HG03159 (cell line): ENCODE measurements at regions not wholly inside any gene's neighbourhood (a gene's known extent, or its start where the extent isn't known, plus 50 kb on each side); places are given as distances from the start of the nearest gene placed in this dataset.
"Not testable (repeated sequence)": the region's sequence is repeated elsewhere in the genome, so short reads cannot be mapped to it uniquely, and the experiment has no call there.

ENCODE experiments used
- ATAC-seq: cut with Tn5 transposase; IDR thresholded peaks from one replicate; pipeline ENCODE4 v1.9.1; 2021; ENCODE audit warnings: mild to moderate bottlenecking, moderate library complexity; ENCODE audit not compliant: unreplicated experiment

DNA sequence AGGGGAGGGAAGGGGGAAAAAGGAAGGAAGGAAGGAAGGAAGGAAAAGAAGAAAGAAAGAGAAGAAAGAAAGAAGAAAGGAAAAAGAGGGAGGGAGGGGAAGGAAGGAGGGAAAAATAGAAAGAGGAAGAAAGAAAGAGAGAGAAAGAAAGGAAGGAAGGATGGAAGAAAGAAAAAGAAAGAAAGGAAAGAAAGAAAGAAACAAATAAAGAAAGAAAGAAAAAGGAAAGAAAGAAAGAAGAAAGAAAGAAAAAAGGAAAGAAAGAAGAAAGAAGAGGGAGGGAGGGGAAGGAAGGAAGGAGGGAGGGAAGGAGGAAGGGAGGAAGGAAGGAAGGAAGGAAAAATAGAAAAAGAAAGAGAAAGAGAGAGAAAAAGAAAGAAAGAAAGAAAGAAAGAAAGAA lies 315.8 kb upstream of the PIK3C3 start:
- no peak for ATAC-seq

DNA sequence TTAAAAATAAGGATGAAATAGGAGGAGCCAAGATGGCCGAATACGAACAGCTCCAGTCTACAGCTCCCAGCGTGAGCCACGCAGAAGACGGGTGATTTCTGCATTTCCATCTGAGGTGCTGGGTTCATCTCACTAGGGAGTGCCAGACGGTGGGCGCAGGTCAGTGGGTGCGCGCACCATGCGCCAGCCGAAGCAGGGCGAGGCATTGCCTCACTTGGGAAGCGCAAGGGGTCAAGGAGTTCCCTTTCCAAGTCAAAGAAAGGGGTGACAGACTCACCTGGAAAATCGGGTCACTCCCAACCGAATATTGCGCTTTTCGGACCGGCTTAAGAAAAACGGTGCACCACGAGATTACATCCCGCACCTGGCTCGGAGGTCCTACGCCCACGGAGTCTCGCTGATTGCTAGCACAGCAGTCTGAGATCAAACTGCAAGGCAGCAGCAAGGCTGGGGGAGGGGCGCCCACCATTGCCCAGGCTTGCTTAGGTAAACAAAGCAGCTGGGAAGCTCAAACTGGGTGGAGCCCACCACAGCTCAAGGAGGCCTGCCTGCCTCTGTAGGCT lies 323.2 kb upstream of the PIK3C3 start:
- ATAC-seq: not testable (repeated sequence)

GRCh38 chr18:41630232-41630886 lies 324.7 kb upstream of the PIK3C3 start:
- no peak for ATAC-seq

DNA sequence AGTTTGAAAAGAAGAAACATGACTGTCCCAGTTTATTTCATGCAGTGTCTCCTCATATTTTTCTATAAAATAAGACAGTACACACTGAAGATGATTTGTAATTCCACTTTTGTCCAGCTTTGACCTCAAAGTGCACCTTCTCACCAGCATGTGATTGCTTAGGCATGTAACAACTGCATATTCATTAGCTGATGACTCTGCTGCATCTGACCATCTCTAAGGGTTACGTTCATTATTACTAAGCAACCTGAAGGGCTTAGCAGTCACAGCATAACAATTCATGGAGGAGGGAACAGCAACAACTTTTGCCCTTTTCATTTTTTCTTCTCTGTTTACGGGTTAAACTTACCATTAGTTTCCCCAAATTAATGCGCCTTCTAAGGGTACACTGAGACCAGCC lies 330.6 kb upstream of the PIK3C3 start:
- no peak for ATAC-seq

GRCh38 chr18:41621177-41621576 lies 333.9 kb upstream of the PIK3C3 start:
- no peak for ATAC-seq

DNA sequence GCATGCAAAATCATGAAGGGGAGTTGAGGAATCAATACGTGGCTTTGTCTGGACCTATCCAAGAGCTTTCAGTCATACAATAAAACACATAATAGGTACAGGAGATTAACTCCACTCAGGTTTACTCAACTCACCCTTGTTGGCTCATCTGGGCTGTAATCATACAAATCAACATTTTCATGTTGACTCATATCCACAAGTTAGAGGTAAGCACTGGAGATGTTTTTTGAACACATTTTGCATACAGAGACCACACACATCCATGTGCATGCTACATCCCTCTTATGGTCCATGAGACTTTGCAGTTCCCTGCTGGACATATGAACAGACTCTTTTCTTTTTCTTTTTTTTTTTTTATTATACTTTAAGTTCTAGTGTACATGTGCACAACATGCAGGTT lies 336.9 kb upstream of the PIK3C3 start:
- no peak for ATAC-seq

GRCh38 chr18:41617647-41618046 lies 337.4 kb upstream of the PIK3C3 start:
- no peak for ATAC-seq

DNA sequence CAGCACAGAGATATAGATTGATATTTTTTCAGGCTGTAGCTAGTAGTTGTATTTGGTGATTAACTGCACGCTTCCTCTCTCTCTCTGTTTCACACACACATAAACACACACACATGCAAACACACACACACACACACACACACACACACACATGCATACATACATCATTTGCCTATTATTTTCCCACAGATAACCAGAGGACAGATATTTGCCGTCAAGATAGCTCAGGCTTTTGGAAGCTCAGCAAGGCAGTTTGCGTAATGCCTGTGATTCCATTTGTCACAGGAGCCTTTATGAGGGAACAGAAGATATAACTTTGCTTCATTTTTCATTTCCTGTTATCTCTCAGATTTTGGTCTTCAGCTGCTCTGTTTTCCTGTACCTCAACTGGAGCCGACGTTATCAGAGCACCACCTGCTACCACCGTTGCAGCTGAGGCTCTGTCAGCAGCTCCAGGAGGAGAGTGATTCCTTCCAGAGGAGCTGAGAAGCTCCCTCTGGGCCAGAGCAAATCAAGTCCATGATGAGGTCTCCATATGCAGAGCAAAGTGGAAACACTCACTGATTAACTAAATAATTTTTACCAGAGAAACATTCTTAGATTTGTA lies 341.9 kb upstream of the PIK3C3 start:
- ATAC-seq: no peak

DNA sequence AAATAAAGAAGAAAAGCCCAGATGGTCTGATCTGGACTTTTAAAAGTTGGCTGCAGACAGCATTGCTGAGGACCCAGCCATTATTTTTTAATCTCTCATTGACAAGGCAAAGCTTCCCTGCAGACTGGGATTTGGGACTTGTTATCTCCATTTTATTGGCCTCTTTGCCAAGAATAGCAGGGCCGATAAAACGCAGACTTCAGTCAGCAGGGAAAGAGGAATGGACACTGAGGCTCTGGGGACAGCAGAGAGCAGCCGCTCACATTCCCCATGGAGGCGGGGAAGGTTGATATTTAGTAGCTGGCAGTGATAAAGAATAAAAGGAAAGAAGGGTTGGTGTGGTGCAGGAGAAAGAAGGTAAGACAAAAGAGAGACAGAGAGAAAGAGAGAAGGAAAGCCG lies 350.1 kb upstream of the PIK3C3 start:
- no peak for ATAC-seq

DNA sequence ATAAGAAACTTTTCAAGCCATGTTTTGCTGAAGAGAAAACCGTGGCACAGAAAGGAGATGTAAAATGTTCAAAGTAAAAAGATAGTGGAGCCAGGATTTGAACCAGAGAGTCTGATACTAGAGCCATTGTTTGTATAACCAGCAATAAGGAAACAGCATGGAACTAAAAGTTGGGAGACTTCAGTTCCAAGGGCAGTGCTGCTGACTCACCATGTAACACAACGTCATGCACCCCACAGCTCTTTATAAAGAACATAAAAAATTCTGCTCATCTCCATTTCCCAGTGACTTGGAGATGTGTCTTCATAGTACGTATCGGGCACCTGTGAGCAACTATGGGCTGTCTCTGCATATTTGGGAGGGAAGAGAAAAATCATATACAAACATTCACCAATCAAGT lies 353.0 kb upstream of the PIK3C3 start:
- ATAC-seq: no peak

DNA sequence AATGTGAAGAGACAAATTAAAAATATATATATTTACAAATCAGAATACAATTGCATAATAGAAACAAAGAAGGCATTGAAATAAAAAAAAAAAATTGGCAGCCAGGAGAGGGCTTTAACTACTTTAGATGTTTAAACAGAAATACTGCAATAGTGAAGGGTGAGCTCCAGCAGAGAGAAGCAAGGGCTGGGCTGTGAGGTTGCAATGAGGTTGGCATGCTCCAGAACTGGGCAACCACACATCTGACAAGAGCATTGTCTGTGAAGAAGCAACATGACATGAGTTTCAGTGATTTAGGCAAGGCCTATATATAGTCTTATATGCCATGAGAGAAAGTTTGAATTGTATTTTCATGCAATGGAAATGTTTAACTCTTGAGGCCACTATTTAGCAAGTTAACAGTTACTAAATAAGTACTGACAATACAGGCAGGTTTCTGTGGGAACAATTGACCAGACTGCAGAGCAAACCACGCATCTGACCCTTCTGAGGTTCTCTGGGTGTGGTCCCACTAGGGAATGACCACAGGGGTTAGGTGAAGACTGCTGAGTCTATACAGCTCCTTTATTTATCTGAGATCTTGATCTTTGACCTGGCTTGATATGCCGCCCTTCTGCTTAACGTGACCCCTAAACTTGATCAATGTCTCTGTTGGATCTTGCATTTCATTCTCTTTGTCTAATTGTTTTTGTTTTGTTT lies 354.2 kb upstream of the PIK3C3 start:
- ATAC-seq: no peak

DNA sequence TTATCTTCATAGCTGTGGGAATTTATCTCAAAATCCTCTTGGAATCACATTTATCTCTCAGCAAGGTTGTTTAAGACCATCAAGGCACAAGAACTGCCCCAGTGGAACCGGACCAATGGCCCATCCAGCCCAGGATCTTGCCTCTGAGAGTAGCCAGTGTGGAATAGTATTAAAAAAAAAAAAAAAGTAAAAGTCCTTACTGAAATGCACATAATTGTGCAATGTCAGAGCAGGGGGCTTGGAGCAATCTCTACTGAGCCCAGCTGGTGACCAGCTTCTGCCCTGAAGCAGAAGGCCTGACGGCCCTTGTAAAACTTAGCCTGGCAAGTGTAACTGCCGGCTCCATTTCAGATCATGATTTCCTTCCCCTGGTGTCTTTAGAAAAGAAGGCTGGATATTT lies 355.6 kb upstream of the PIK3C3 start:
- no peak for ATAC-seq

GRCh38 chr18:41594582-41594981 lies 360.5 kb upstream of the PIK3C3 start:
- no peak for ATAC-seq

GRCh38 chr18:41593171-41593675 lies 361.8 kb upstream of the PIK3C3 start:
- ATAC-seq: no peak

- no peak for ATAC-seq
Measured at GRCh38 chr18:41587976-41588375, 367.1 kb upstream of the PIK3C3 start.

DNA sequence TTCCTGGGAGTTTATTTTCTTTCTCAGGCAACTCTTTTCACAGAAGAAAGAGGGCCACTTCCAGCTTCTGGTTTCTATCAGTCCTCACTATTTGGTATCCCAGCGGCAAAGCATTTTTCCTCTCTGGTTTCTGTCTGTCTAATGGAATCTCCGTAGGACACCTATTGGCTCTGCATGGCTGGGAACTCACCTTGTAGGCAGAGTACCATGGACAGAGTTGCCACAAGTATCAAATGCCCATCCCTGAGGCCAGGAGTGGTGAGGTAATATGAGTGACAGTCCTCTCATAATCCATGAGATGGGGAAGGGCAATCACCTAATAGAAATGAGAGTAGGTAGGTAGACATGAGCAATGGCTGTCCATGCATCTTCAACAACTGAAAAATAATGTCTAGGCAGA lies 369.5 kb upstream of the PIK3C3 start:
- no peak for ATAC-seq

GRCh38 chr18:41579185-41579584 lies 375.8 kb upstream of the PIK3C3 start:
- ATAC-seq: no peak

DNA sequence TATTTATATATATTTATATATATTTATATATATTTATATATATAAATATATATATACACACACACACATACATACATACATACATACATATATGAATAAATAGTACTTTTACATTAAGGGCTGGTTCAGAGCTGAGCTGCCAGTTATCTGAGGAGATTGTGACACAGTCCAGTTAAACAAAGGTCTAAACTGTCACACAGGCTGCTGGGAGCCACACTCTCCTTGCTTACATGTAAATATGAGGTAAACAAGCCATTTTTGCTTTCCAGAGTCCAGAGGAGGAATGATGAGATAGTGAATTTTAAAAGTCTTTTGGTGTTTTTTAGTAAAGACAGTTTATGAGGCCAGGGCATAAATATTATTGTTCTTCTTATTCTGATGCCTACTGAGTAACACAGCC lies 377.5 kb upstream of the PIK3C3 start:
- ATAC-seq: no peak

GRCh38 chr18:41576643-41577042 lies 378.4 kb upstream of the PIK3C3 start:
- ATAC-seq: no peak

- no peak for ATAC-seq
Measured at GRCh38 chr18:41569867-41570266, 385.2 kb upstream of the PIK3C3 start.

GRCh38 chr18:41561961-41562360 lies 393.1 kb upstream of the PIK3C3 start:
- no peak for ATAC-seq

DNA sequence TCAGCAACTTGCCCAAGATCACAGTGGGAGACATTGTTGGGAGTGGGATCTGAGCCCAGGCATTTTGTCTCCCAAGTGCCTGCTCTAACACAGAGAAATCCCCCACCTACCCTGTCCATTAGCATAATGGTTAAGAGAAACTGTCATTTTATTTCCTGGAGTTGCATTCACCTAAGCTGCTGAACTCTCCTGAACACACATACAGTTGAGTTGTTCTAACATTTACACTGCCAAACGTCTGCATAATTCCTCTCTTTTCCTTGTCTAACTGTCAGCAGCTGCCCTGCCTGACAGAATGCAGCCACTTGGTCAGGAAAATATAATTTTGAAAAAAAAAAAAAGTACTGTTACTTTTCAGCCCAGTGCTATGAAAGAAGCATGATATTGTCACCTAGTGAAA lies 396.3 kb upstream of the PIK3C3 start:
- no peak for ATAC-seq
